NCI-H146 (cell line): ENCODE measurements at regions not wholly inside any gene's neighbourhood (a gene's known extent, or its start where the extent isn't known, plus 50 kb on each side); places are given as distances from the start of the nearest gene placed in this dataset.

Experiments
- DNase-seq: peaks from one replicate; lab custom pipeline; 2025; lab: John Stamatoyannopoulos, UW

DNA sequence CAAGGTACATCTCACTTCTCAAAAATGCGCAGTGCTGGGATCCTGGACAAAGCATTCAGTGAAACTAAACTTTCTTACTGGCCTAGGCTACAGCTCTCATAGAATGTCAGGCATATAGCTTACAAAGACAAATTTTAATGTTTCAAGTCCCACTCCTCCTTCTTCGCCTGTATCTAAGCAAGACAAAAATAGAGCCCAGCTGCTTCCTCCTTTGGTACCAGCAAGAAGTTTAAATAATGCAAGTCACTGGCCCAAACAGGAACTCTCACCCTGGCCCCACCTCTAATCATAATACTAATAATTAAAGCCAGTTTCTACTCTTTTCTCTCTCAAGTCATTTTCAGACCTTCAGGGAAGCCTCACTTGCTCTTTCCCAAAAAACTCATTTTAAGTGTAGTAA lies 1267.9 kb downstream of the MRPL39 start:
- no peak for DNase-seq

DNA sequence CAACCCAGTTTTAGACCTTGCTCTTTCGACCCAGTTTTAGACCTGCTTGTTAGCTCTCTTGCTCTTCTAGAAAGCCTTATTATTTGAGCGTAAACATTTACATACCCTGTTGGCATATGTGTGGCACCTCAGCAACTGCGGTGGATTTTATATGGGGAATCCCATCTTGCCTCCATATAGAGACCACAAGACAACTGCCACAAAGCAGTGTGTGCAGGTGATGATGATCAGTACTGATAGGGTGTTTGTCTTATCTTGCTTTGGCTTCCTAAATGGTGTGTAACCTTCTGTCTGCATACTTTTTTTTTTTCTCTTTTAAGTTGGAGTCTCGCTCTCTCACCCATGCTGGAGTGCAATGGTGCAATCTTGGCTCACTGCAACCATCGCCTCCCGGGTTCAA lies 1270.8 kb downstream of the MRPL39 start:
- DNase-seq, result no peak

DNA sequence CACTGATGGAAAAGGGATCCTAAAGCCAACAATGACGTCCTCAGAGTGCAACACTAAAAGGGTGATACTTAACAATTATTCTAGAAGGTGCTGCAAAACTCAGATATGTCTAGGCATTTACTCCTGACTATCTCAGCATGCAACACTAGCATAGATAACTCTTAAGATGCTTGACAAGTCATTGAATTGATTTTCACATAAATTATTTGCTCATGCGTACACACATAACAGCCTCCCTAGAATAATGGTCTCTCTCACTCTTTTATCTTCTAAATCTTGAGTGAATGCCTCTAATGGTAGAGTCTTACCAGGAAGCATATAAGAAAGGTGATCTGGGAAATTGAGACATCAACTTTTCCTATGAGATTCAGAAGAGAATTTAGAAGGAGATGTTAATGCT lies 1283.7 kb downstream of the MRPL39 start:
- DNase-seq, result no peak

GRCh38 chr21:24316277-24316922 lies 1290.9 kb downstream of the MRPL39 start:
- no peak for DNase-seq

DNA sequence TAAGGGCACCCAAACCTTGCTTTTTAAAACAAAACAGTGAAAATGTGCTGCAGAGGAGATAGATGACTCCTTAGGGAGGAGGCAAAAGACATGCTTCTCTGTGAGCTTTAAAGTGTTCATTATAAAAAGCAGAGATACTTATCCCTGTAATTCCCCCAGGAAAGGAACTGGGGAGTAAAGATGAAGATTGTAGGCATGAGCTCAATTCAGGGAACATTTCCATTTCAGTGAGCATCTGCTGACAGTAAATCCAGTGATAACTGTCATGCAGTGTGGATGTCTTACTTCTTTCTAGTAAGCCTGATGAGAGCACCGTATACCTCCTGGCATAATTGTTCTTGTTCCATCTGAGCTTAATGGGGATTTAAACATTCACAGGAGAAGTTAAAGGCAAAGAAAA lies 1296.5 kb downstream of the MRPL39 start:
- DNase-seq, result no peak

DNA sequence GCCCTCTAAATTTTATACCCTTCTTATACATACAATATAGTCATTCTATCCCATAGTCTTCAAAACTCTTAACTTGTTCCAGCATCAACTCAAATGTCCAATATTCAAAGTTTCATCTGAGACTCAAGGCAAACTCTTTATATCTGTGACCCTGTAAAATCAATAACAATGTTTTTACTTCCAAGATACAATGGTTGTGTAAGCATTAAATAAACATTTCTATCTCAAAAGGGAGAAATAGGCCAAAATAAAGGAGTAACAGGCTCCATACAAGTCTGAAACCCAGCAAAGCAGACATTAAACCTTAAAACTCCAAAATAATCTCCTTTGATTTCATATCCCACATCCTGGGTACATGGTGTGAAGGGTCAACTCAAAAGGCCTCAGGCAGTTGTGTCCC lies 1299.1 kb downstream of the MRPL39 start:
- DNase-seq, result no peak

- DNase-seq, result no peak
Observed at GRCh38 chr21:24302400-24302799, 1304.9 kb downstream of the MRPL39 start.

- no peak for DNase-seq
Observed at GRCh38 chr21:24298040-24298439, 1309.2 kb downstream of the MRPL39 start.

GRCh38 chr21:24294171-24294570 lies 1313.1 kb downstream of the MRPL39 start:
- DNase-seq, result no peak

- no peak for DNase-seq
Observed at GRCh38 chr21:24290151-24290833, 1317.0 kb downstream of the MRPL39 start.

DNA sequence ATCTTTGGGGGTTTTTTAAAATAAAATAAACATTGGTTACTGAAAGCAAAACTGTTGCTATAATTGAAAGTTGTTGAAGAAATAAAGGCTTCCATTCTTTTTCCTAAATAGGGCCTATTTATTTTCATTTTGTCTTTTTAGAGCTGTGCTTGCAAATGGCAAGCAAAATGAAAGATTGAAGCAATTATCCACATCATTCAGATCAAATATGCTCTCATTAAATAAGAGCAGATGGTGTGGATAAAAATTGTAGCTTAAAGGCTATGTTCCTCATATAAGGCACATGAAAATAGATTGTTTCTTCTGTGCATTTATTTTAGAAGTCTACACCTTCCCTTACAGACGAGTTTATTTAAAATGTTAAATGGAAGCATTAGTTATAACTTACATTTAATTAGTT lies 1317.7 kb downstream of the MRPL39 start:
- peak; percentile 12 for DNase-seq

- no peak for DNase-seq
Observed at GRCh38 chr21:24280596-24280995, 1326.7 kb downstream of the MRPL39 start.

- DNase-seq, result no peak
Observed at GRCh38 chr21:24278711-24279110, 1328.6 kb downstream of the MRPL39 start.

DNA sequence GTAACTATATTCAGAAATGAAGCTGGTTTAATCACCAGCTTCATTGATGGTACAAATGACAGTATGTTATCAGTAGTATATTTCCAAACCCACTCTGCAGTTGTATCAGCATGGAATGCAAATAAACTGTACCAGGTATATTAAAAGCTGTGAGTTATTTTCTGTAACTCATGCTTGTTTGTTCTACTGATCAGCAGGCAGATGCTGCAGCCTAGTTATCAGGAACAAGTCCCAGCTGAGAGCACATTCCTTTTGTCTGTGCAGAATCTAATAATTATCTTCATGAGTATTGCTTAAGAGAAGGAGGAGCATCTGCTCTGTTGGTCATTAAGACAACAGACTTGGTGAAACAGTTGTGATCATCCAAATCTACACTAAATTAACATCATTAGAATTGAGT lies 1331.1 kb downstream of the MRPL39 start:
- peak; percentile 80 for DNase-seq

DNA sequence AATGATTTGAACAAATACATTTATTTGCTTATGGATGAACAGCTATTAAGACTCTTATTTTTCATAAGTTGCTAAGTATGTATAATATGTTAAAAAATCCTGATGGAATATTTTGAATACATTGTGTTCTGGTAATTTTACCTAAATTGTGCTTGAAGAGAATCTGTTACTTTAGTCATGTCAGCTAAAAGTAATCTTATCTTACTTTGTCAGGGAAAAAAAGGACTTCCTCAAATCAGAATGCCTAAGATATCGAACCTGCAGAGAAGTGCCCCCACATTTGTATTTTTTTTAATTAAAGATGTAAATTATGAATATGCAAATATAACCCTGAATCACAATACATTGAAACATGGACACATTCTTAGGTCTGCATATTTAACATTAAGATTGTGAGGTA lies 1331.7 kb downstream of the MRPL39 start:
- DNase-seq, result no peak

DNA sequence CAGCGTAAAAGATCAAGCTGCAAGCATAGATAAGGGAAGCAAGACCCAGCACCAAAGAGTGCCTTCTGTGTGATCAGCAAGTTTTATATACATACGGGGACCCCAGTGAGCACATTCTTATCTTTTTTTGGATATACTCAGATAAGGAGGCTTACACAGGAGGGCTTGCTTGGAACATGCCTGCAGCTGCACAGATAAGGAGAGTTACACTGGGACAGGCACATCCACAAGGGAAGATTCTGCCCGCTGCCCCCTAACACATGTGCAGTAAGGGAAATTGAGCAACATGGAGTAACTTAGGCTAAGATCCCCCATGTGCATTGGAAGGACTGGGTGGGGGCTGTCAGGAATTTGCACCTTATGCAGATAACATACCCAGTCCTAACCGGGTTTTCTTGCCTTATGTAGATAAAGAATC lies 1334.8 kb downstream of the MRPL39 start:
- DNase-seq, result no peak

DNA sequence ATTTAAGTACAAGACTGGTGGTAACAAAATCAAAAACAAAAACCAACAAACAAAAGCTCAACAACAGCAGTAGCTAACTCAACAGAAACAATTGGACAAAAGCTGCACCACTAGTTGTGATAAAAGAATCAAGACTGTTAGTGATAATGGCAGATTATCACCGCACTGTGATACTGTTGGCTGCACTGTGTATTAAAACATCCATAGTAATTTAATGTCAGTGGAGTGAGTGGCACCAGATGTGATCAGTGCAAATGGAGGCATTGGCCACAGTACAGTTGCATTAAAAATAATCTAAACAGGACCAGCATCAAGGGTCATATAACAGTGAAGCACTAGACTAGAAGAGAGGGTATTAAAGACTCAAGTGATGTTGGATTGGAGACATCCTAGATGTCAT lies 1341.3 kb downstream of the MRPL39 start:
- no peak for DNase-seq

DNA sequence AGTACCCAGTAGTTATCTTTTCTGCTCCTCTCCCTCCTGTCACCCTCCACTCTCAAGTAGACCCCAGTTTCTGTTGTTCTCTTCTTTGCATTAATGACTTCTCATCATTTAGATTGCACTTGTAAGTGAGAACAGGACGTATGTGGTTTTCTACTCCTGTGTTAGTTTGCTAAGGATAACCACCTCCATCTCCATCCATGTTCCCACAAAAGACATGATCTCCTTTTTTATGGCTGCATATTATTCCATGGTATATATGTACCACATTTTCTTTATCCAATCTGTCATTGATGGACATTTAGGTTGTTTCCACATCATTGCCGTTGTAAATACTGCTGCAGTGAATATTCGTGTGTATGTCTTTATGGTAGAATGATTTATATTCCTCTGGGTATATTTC lies 1346.5 kb downstream of the MRPL39 start:
- DNase-seq, result no peak

DNA sequence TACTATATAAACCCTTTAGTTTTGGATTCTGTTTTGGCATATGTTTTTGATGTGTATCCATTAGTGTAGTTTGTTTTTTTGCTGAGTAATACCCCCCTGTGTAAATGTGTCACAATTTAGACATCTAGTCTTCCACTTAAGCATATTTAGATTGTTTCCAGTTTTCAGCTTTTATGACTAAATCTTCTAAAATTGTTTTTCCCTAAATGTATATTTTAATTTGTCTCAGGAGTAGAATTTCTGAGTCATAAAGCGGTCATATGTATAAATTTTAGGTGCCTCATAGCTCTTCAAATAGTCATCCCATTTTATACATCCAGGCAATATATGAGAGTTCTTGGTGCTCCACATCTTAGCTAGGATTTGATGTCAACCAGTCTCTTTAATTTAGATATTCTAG lies 1348.0 kb downstream of the MRPL39 start:
- DNase-seq, result no peak

- DNase-seq, result no peak
Observed at GRCh38 chr21:24255591-24255990, 1351.7 kb downstream of the MRPL39 start.

DNA sequence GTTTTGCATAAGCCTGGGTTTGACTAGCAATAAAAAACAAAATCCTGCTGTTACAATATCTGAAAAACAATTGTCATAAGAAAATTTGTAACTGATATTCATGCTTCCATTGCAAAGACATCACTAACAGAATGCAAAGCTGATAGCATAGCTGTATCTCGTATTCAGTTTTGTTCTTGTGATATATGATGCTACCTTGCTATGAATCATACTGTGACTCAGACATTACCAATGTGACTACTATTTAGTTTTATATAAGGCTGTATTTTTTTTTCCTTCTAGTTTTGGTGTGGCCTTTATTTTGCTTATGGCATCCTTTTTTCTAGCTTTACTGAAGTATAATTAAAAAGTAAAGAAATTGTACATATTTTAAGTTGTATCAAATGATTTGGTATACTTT lies 1381.8 kb downstream of the MRPL39 start:
- DNase-seq, result no peak

DNA sequence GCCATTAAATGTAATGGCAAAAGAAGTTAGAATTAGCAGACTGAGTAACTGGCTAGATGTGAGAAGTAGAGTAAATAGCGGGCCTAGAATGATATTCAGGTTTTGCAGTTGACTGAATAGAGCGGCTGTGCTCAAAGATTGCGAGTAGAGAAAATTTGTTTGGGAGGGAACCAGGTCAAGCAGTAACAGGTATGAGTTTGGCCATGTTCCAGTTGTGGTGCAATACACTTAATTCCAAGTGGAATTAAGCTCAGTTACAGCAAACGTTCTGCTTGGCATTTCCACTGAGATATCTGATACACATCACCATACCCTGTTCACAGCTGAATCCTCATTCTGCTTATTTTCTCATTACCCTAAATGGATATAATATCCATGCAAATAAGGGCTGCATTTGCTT lies 1382.9 kb downstream of the MRPL39 start:
- DNase-seq, result no peak

- DNase-seq, result no peak
Observed at GRCh38 chr21:24223624-24224023, 1383.7 kb downstream of the MRPL39 start.

DNA sequence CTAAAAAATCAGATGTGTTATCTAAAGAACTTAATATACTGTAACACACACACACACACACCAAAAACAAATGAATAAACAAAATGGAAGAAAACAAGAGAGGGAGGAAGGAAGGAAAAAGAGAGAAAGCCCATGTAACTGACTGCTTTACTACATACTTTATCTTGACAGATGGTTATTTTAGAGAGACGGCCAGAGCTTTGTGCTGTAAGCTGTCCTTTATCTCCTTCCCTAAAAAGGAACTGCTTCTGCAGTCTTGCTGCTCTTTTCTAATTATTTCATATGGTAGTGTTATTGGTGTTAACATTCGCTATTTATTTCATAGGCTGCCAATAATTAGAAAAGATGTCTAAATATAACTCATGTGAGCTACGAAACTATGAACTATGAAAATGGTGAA lies 1384.6 kb downstream of the MRPL39 start:
- DNase-seq, result no peak
